Stomach smooth muscle (tissue), 2 donors: ENCODE measurements at regions not wholly inside any gene's neighbourhood (a gene's known extent, or its start where the extent isn't known, plus 50 kb on each side); places are given as distances from the start of the nearest gene placed in this dataset.

ENCODE experiments used
- H3K27ac ChIP-seq: one replicate; pipeline ENCODE4 v1.7.0; 2013; ENCODE audit warnings: mild to moderate bottlenecking, low read length, inconsistent platforms
- H3K27me3 ChIP-seq, 2 donors: one replicate each; pipeline ENCODE4 v1.7.0; 2013; ENCODE audit warnings: low read length in 2 of 2; ENCODE audit not compliant: insufficient read depth in 2 of 2, control insufficient read depth in 1 of 2
- H3K36me3 ChIP-seq, 2 donors: one replicate each; pipeline ENCODE4 v1.7.0; 2013; ENCODE audit warnings: low read length in 2 of 2; ENCODE audit not compliant: control insufficient read depth in 2 of 2, insufficient read depth in 2 of 2
- H3K4me1 ChIP-seq: one replicate; pipeline ENCODE4 v1.7.0; 2013; ENCODE audit warnings: low read length; ENCODE audit not compliant: control insufficient read depth, insufficient read depth
- H3K4me3 ChIP-seq, 2 donors: one replicate each; pipeline ENCODE4 v1.7.0; 2013; ENCODE audit warnings: low read length in 2 of 2
- H3K9ac ChIP-seq, 2 donors: one replicate each; pipeline ENCODE4 v1.7.0; 2013; ENCODE audit warnings: low read length in 2 of 2, mild to moderate bottlenecking in 1 of 2
- H3K9me3 ChIP-seq, 2 donors: one replicate each; pipeline ENCODE4 v1.7.0; 2013; ENCODE audit warnings: low read length in 2 of 2; ENCODE audit not compliant: control insufficient read depth in 2 of 2
- donor health status: healthy.
- donor health status: Pancreatic carcinoma.

DNA sequence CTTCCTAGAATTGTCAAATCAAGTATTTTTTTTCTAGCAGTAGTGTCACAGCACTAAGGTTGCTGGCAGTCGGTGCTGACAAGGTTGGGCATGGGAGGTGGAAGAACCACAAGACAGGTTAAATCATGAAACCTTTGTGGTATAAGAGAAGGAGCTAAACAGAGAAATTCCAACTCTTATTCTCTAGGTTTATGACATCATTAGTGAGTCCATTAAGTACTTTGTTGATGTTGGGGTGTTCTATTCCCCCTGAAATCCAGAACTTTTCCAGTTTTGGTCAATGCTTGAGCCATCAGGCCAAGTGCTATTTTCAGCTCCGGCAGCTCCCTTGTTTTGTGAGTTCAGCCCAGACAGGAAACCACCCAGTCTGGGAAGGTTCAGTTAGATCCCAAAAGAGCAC lies 206.0 kb upstream of the SOX9 start:
- H3K4me1 ChIP-seq = no peaks in the 10 kb centered on the region
- H3K9me3 ChIP-seq = no peaks in the 10 kb centered on the region
- H3K9ac ChIP-seq = no peak overlapping the region
- H3K36me3 ChIP-seq = no peaks in the 10 kb centered on the region
- no peaks in the 10 kb centered on the region for H3K27me3 ChIP-seq
- H3K27ac ChIP-seq = no peak overlapping the region
- no peak overlapping the region for H3K4me3 ChIP-seq

DNA sequence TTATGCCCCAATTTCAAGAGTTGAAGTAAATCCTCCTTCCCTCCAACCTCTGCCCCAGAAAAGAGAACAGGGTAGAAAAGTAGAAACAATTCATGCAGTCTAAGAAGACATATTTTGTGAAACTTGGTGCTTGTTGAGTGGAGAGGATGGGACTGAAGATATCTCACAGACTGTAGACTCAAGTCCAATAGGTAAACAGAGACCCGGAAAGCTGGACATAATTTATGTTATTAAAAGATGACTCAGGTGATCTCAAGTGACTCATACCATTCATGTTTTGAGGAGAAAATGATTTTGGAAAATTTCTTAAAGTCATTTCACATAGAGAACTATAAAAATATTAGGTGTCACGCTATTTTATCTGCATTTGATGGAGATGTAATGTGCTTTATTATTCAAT lies 203.1 kb upstream of the SOX9 start:
- Histone ChIP-seq H3K4me3 (no peak overlapping the region), H3K27ac (no peak overlapping the region), H3K9ac (no peak overlapping the region), H3K9me3 (no peaks in the 10 kb centered on the region), H3K4me1 (no peaks in the 10 kb centered on the region), H3K36me3 (no peaks in the 10 kb centered on the region), H3K27me3 (no peaks in the 10 kb centered on the region)

DNA sequence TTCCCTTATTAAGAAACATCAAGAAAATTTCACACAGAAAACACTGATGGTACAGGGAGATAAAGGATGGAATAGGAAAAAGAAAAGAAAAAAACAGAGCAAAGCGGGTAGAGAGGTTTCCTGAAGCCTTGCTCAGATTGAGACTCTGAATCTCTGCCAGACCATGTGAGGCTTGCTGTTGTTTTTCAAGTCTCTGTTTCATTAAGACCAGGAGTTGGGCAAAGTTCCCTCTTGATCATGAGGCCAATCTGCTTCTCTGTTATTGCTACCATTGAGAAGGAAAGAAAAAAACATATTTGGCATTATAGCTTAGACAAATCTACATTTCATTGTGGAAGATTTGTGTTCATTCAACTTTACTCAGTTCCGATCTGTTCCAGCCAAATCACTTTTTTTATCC lies 201.6 kb upstream of the SOX9 start:
- no peaks in the 10 kb centered on the region for H3K27me3 ChIP-seq
- no peak overlapping the region for H3K9ac ChIP-seq
- H3K9me3 ChIP-seq = no peaks in the 10 kb centered on the region
- H3K36me3 ChIP-seq = no peaks in the 10 kb centered on the region
- no peaks in the 10 kb centered on the region for H3K4me1 ChIP-seq
- H3K4me3 ChIP-seq = no peak overlapping the region
- H3K27ac ChIP-seq = no peak overlapping the region

DNA sequence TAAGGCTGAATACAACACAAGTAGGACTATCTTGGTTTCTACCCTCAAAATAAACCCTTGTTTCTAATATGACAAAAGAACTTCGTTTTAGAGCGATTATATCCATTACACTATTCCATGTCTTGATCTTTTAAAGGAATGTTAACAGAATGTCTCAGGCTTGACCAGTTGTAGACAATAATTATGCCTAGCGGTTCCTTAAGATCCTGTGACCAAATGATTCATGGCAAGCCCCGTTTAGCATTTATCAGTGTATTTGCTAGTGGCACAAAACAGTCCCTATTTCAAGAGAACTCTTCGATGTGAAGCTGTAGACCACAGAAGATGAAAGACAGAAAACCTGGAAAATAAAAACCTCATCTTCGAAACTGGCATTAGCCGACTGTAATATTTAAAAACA lies 200.9 kb upstream of the SOX9 start:
- no peak overlapping the region for H3K9ac ChIP-seq
- H3K4me3 ChIP-seq = no peak overlapping the region
- no peak overlapping the region for H3K27ac ChIP-seq
- no peaks in the 10 kb centered on the region for H3K36me3 ChIP-seq
- H3K27me3 ChIP-seq = no peaks in the 10 kb centered on the region
- H3K4me1 ChIP-seq = no peaks in the 10 kb centered on the region
- no peaks in the 10 kb centered on the region for H3K9me3 ChIP-seq

DNA sequence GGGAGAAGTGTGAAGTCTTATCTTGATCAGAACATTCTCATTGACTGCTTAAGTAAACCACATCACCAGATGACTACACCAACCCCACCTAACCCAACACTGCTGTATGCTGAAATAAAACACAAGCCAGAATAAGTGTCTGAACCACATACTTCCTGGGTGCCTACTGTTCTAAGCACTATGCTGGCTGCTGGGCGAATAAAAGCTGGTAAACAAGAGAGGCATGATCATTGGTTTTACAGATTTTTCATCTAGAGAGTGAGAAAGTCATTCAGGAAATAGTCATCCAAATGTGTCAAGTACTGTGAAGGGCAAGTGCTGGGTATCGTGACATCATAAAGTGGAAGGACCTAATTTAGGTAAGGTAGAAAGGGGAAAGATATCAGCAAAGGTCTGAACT lies 199.0 kb upstream of the SOX9 start:
- Histone ChIP-seq H3K27ac (no peak overlapping the region), H3K4me1 (no peaks in the 10 kb centered on the region), H3K4me3 (no peak overlapping the region), H3K36me3 (no peaks in the 10 kb centered on the region), H3K27me3 (no peaks in the 10 kb centered on the region), H3K9ac (no peak overlapping the region), H3K9me3 (no peaks in the 10 kb centered on the region)

DNA sequence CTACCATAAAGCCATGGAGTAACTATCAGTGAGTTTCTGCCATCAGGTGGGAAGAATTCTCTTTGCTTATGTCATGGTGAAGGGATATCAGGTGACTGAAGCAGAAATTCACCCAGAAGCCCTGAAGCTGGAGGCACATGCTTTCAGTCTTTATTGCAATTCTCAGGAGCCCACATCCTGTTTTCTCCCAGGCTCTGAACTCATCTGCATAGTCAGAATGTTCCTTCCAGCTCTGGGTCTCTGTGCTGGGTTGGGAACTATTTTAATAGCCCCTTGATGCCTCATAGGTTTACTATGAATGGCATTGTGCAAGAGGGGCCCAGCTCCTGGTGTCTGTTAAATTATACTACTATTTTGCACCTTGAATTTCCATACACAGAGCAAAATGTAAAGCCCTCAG lies 198.4 kb upstream of the SOX9 start:
- no peak overlapping the region for H3K9ac ChIP-seq

DNA sequence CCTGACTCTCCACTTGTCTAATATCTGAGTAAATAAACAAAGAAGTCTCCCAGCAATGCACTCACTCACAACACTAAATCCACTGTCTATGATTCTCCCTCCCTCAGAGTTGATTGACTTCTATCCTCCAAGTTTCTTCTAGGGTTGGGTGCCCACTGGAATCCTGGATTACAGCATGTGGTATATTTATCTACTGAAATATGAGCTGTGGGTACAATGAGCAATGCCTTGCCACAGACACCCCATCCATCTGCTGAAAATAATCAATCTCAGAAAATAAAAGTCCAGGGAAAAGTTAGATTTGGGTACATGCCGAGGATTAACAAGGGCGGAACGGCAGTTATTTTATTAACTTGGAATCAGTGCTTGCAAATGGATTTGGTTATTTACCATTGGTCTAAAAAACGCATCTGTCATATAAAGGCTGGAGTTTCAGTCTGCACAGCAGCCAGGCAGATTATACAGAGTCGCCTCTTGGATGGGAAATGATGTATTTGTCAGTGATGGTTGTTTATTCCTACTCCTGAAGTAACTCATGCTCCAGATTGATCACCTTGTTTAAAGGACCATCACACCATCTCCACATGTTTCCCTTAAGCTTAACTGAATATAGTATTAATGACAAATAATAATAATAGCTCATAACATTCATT lies 193.9 kb upstream of the SOX9 start:
- no peaks in the 10 kb centered on the region for H3K9me3 ChIP-seq
- no peaks in the 10 kb centered on the region for H3K4me1 ChIP-seq
- no peak overlapping the region for H3K4me3 ChIP-seq
- no peaks in the 10 kb centered on the region for H3K36me3 ChIP-seq
- no peak overlapping the region for H3K9ac ChIP-seq
- no peaks in the 10 kb centered on the region for H3K27me3 ChIP-seq
- no peak overlapping the region for H3K27ac ChIP-seq

More for the DNA sequence above, 198.4 kb upstream of the SOX9 start:
- no peaks in the 10 kb centered on the region for H3K36me3 ChIP-seq
- H3K4me3 ChIP-seq = no peak overlapping the region
- no peaks in the 10 kb centered on the region for H3K27me3 ChIP-seq
- H3K9me3 ChIP-seq = no peaks in the 10 kb centered on the region
- no peak overlapping the region for H3K27ac ChIP-seq
- H3K4me1 ChIP-seq = no peaks in the 10 kb centered on the region

DNA sequence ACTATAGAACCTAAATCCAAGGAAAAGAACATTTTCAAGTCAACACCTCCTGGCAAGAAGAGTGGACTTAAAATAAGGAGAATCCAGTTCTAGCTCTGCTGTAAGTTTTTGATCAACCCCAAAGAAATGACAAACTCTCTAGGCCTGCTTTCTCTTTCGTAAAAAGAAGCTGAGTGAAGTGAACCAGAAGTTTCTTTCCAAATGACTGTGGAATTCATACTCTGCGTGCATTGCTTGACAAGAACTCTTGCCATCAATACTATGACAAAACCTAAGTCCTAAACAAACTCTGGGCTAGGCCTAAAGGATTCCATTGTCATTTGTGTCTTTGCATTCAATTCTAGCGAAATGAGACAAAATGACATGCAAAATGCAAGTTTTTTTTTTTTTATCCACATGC lies 187.5 kb upstream of the SOX9 start:
- H3K9me3 ChIP-seq = no peaks in the 10 kb centered on the region
- no peaks in the 10 kb centered on the region for H3K27me3 ChIP-seq
- H3K4me3 ChIP-seq = no peak overlapping the region
- no peaks in the 10 kb centered on the region for H3K4me1 ChIP-seq
- H3K36me3 ChIP-seq = no peaks in the 10 kb centered on the region
- no peak overlapping the region for H3K9ac ChIP-seq
- no peak overlapping the region for H3K27ac ChIP-seq

DNA sequence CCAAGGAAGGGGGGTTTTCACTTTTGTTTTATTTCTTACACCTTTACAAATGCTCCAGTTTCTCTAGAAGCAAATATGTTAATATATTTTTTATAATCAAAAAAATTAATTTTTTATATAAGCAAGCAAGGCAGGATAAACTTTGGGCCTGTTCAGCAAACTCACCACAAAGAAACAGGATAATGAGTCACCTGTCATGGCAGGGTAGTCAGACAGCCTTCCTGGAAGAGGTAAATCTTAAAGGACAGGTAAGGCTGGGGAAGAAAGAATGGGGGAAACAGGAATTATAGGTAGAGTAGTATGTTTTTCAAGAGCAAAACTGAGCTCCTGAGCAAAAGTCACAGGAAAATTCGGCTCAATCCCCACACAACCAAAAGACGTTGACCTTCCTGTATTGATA lies 186.3 kb upstream of the SOX9 start:
- H3K4me3 ChIP-seq = no peak overlapping the region
- H3K4me1 ChIP-seq = no peaks in the 10 kb centered on the region
- no peaks in the 10 kb centered on the region for H3K9me3 ChIP-seq
- H3K9ac ChIP-seq = no peak overlapping the region
- H3K27me3 ChIP-seq = no peaks in the 10 kb centered on the region
- no peak overlapping the region for H3K27ac ChIP-seq
- no peaks in the 10 kb centered on the region for H3K36me3 ChIP-seq

DNA sequence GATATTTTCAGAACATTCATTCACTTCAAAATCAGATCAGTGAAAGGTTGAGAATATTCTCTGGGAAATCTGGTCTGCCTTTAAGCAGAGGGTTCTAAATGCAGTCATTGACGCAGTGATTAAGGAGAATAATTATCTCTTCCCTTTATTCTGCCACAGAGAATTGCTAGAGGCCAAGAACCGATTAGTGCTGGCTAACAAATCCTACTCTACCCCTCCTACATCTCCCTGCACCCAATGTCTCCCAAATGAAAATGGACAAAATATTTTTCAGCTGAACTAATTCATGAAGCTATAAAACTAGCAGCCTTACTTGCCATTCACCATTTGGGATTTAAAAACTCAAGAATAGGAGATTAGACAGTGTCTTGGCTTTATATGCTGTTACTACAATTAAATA lies 185.5 kb upstream of the SOX9 start:
- no peaks in the 10 kb centered on the region for H3K9me3 ChIP-seq
- H3K9ac ChIP-seq = no peak overlapping the region
- H3K27ac ChIP-seq = no peak overlapping the region
- no peaks in the 10 kb centered on the region for H3K4me1 ChIP-seq
- H3K27me3 ChIP-seq = no peaks in the 10 kb centered on the region
- H3K36me3 ChIP-seq = no peaks in the 10 kb centered on the region
- H3K4me3 ChIP-seq = no peak overlapping the region

DNA sequence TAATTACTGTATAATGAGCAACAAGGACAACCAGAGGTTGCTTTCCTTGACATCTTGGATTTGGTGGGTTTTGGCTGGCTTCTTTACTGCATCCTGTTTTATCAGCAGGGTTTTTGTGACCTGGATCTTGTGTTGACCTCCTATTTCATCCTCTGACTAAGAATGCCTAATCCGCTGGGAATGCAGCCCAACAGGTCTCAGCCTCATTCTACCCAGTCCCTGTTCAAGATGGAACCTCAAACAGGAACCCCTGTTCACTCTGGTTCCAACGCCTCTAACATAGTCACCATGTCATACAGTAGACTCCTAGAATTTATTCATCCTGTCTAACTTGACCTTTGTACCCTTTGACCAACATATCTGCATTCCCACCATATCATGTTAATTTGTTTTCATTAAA lies 183.8 kb upstream of the SOX9 start:
- Histone ChIP-seq H3K27me3 (no peaks in the 10 kb centered on the region), H3K27ac (no peak overlapping the region), H3K4me1 (no peaks in the 10 kb centered on the region), H3K4me3 (no peak overlapping the region), H3K9me3 (no peaks in the 10 kb centered on the region), H3K36me3 (no peaks in the 10 kb centered on the region), H3K9ac (no peak overlapping the region)
